GM19239 (cell line): ENCODE measurements at regions not wholly inside any gene's neighbourhood (a gene's known extent, or its start where the extent isn't known, plus 50 kb on each side); places are given as distances from the start of the nearest gene placed in this dataset.
"Not testable (repeated sequence)": the region's sequence is repeated elsewhere in the genome, so short reads cannot be mapped to it uniquely, and the experiment has no call there.

Source experiments
- DNase-seq: peaks from one replicate; pipeline ENCODE4 v3.0.0; 2011; ENCODE audit warnings: low spot score; ENCODE audit not compliant: insufficient read length
- FAIRE-seq: peaks from 2 replicates; lab custom pipeline; 2011; peaks lifted over from hg19 to GRCh38; lab: Jason Lieb, UNC

- DNase-seq (no peak), FAIRE-seq (no peak)
These were observed 85.3 kb downstream of the TYW3 start for GRCh38 chr1:74818241-74818640.

- no peak for DNase-seq
These were observed 85.9 kb downstream of the TYW3 start for GRCh38 chr1:74818661-74819456.

GRCh38 chr1:74822851-74823401 lies 90.0 kb downstream of the TYW3 start:
- FAIRE-seq (no peak), DNase-seq (no peak)

More at GRCh38 chr1:74818661-74819456, 85.9 kb downstream of the TYW3 start:
- FAIRE-seq = no peak

- FAIRE-seq = peak; percentile 26
- DNase-seq = no peak
These were observed 91.7 kb downstream of the TYW3 start for GRCh38 chr1:74824497-74825107.

GRCh38 chr1:74830766-74831165 lies 97.8 kb downstream of the TYW3 start:
- FAIRE-seq = no peak
- no peak for DNase-seq

- no peak for DNase-seq
- FAIRE-seq = no peak
These were observed 101.3 kb downstream of the TYW3 start for GRCh38 chr1:74834261-74834660.

- DNase-seq = no peak
- no peak for FAIRE-seq
These were observed 102.1 kb downstream of the TYW3 start for GRCh38 chr1:74835051-74835450.

GRCh38 chr1:74842726-74843125 lies 109.8 kb downstream of the TYW3 start:
- FAIRE-seq (no peak), DNase-seq (no peak)

GRCh38 chr1:74847715-74848114 lies 114.8 kb downstream of the TYW3 start:
- DNase-seq (no peak), FAIRE-seq (no peak)

- FAIRE-seq (no peak), DNase-seq (no peak)
These were observed 120.8 kb downstream of the TYW3 start for GRCh38 chr1:74853756-74854155.

- FAIRE-seq (no peak), DNase-seq (no peak)
These were observed 123.2 kb downstream of the TYW3 start for GRCh38 chr1:74856174-74856573.

GRCh38 chr1:74857676-74858075 lies 124.7 kb downstream of the TYW3 start:
- DNase-seq = no peak
- FAIRE-seq = no peak

GRCh38 chr1:74858136-74858535 lies 125.2 kb downstream of the TYW3 start:
- FAIRE-seq (no peak), DNase-seq (no peak)

GRCh38 chr1:74861867-74862266 lies 128.9 kb downstream of the TYW3 start:
- DNase-seq (no peak), FAIRE-seq (no peak)

- DNase-seq (no peak), FAIRE-seq (no peak)
These were observed 136.8 kb downstream of the TYW3 start for GRCh38 chr1:74869702-74870101.

GRCh38 chr1:74877366-74877765 lies 144.4 kb downstream of the TYW3 start:
- FAIRE-seq, DNase-seq: not testable (repeated sequence)

- DNase-seq = no peak
- FAIRE-seq = no peak
These were observed 162.5 kb downstream of the TYW3 start for GRCh38 chr1:74895411-74895810.

- DNase-seq = no peak
- FAIRE-seq = no peak
These were observed 175.2 kb downstream of the TYW3 start for GRCh38 chr1:74908131-74908530.

- DNase-seq (no peak), FAIRE-seq (no peak)
These were observed 175.8 kb downstream of the TYW3 start for GRCh38 chr1:74908797-74909196.

GRCh38 chr1:74913978-74914377 lies 181.0 kb downstream of the TYW3 start:
- no peak for DNase-seq
- FAIRE-seq = no peak

- FAIRE-seq = no peak
- no peak for DNase-seq
These were observed 200.5 kb downstream of the TYW3 start for GRCh38 chr1:74933500-74933899.
